ENCODE measurements at regions not wholly inside any gene's neighbourhood (a gene's known extent, or its start where the extent isn't known, plus 50 kb on each side); places are given as distances from the start of the nearest gene placed in this dataset.

- Histone ChIP-seq H3K4me3 (ENCODE audit: low read length) (no peak overlapping the region), H3K9ac (ENCODE audit: low read depth, low read length) (no peak overlapping the region), H3K9me3 (ENCODE audit: insufficient read depth, low read depth, low read length) (no peaks in the 10 kb centered on the region), H3K27ac (ENCODE audit: low read depth, low read length) (no peak overlapping the region), H3K27me3 (ENCODE audit: insufficient read depth, low read length) (no peaks in the 10 kb centered on the region), H3K4me1 (ENCODE audit: insufficient read depth, low read length) (no peaks in the 10 kb centered on the region), H3K36me3 (ENCODE audit: insufficient read depth, low read length) (no peaks in the 10 kb centered on the region)
- WGBS: 93% methylated on average over 9 of the region's 9 CpGs
Measured at GRCh38 chr15:98504998-98505397, 143.3 kb upstream of the IGF1R start.

- Histone ChIP-seq H3K4me1 (ENCODE audit: insufficient read depth, low read length) (no peaks in the 10 kb centered on the region), H3K4me3 (ENCODE audit: low read length) (no peak overlapping the region), H3K27ac (ENCODE audit: low read depth, low read length) (no peak overlapping the region), H3K36me3 (ENCODE audit: insufficient read depth, low read length) (no peaks in the 10 kb centered on the region), H3K27me3 (ENCODE audit: insufficient read depth, low read length) (no peaks in the 10 kb centered on the region), H3K9ac (ENCODE audit: low read depth, low read length) (no peak overlapping the region), H3K9me3 (ENCODE audit: insufficient read depth, low read depth, low read length) (no peaks in the 10 kb centered on the region)
- WGBS: 89% methylated on average over 7 of the region's 7 CpGs
Measured at GRCh38 chr15:98505611-98506031, 142.7 kb upstream of the IGF1R start.

- H3K4me1 ChIP-seq (ENCODE audit: insufficient read depth, low read length): no peaks in the 10 kb centered on the region
- no peaks in the 10 kb centered on the region for H3K36me3 ChIP-seq (ENCODE audit: insufficient read depth, low read length)
- no peaks in the 10 kb centered on the region for H3K27me3 ChIP-seq (ENCODE audit: insufficient read depth, low read length)
- 94% methylated on average over 7 of the region's 7 CpGs for WGBS
- H3K27ac ChIP-seq (ENCODE audit: low read depth, low read length): no peak overlapping the region
- H3K9me3 ChIP-seq (ENCODE audit: insufficient read depth, low read depth, low read length): no peaks in the 10 kb centered on the region
- H3K9ac ChIP-seq (ENCODE audit: low read depth, low read length): no peak overlapping the region
- no peak overlapping the region for H3K4me3 ChIP-seq (ENCODE audit: low read length)
Measured at GRCh38 chr15:98506172-98506571, 142.2 kb upstream of the IGF1R start.

GRCh38 chr15:98506711-98507110 lies 141.6 kb upstream of the IGF1R start:
- Histone ChIP-seq H3K4me3 (ENCODE audit: low read length) (no peak overlapping the region), H3K9ac (ENCODE audit: low read depth, low read length) (no peak overlapping the region), H3K27me3 (ENCODE audit: insufficient read depth, low read length) (no peaks in the 10 kb centered on the region), H3K9me3 (ENCODE audit: insufficient read depth, low read depth, low read length) (no peaks in the 10 kb centered on the region), H3K4me1 (ENCODE audit: insufficient read depth, low read length) (no peaks in the 10 kb centered on the region), H3K27ac (ENCODE audit: low read depth, low read length) (no peak overlapping the region), H3K36me3 (ENCODE audit: insufficient read depth, low read length) (no peaks in the 10 kb centered on the region)
- 89% methylated on average over 7 of the region's 7 CpGs for WGBS

GRCh38 chr15:98513428-98513986 lies 134.8 kb upstream of the IGF1R start:
- no peak overlapping the region for H3K27ac ChIP-seq (ENCODE audit: low read depth, low read length)
- no peaks in the 10 kb centered on the region for H3K36me3 ChIP-seq (ENCODE audit: insufficient read depth, low read length)
- no peaks in the 10 kb centered on the region for H3K4me1 ChIP-seq (ENCODE audit: insufficient read depth, low read length)
- no peak overlapping the region for H3K4me3 ChIP-seq (ENCODE audit: low read length)
- no peak overlapping the region for H3K9ac ChIP-seq (ENCODE audit: low read depth, low read length)
- H3K9me3 ChIP-seq (ENCODE audit: insufficient read depth, low read depth, low read length): no peaks in the 10 kb centered on the region
- WGBS: 85% methylated on average over 7 of the region's 7 CpGs
- H3K27me3 ChIP-seq (ENCODE audit: insufficient read depth, low read length): no peaks in the 10 kb centered on the region

- no peaks in the 10 kb centered on the region for H3K27me3 ChIP-seq (ENCODE audit: insufficient read depth, low read length)
- no peaks in the 10 kb centered on the region for H3K36me3 ChIP-seq (ENCODE audit: insufficient read depth, low read length)
- no peak overlapping the region for H3K4me3 ChIP-seq (ENCODE audit: low read length)
- no peak overlapping the region for H3K9ac ChIP-seq (ENCODE audit: low read depth, low read length)
- H3K9me3 ChIP-seq (ENCODE audit: insufficient read depth, low read depth, low read length): no peaks in the 10 kb centered on the region
- H3K4me1 ChIP-seq (ENCODE audit: insufficient read depth, low read length): no peaks in the 10 kb centered on the region
- no peak overlapping the region for H3K27ac ChIP-seq (ENCODE audit: low read depth, low read length)
- 91% methylated on average over 11 of the region's 11 CpGs for whole genome bisulfite sequencing
Measured at GRCh38 chr15:98514034-98514622, 134.2 kb upstream of the IGF1R start.

- Histone ChIP-seq H3K27ac (ENCODE audit: low read depth, low read length) (no peak overlapping the region), H3K36me3 (ENCODE audit: insufficient read depth, low read length) (no peaks in the 10 kb centered on the region), H3K9ac (ENCODE audit: low read depth, low read length) (no peak overlapping the region), H3K4me1 (ENCODE audit: insufficient read depth, low read length) (no peaks in the 10 kb centered on the region; the same call in 1 of the 2 replicates), H3K27me3 (ENCODE audit: insufficient read depth, low read length) (no peaks in the 10 kb centered on the region), H3K4me3 (ENCODE audit: low read length) (no peak overlapping the region), H3K9me3 (ENCODE audit: insufficient read depth, low read depth, low read length) (no peaks in the 10 kb centered on the region)
- WGBS: 24% methylated on average over 14 of the region's 19 CpGs
Measured at GRCh38 chr15:98518823-98519561, 129.3 kb upstream of the IGF1R start.

- 90% methylated on average over 9 of the region's 10 CpGs for WGBS
- no peaks in the 10 kb centered on the region for H3K27me3 ChIP-seq (ENCODE audit: insufficient read depth, low read length)
- no peak overlapping the region for H3K4me3 ChIP-seq (ENCODE audit: low read length)
- H3K36me3 ChIP-seq (ENCODE audit: insufficient read depth, low read length): no peaks in the 10 kb centered on the region
- H3K9ac ChIP-seq (ENCODE audit: low read depth, low read length): no peak overlapping the region
- H3K9me3 ChIP-seq (ENCODE audit: insufficient read depth, low read depth, low read length): no peaks in the 10 kb centered on the region
- H3K4me1 ChIP-seq (ENCODE audit: insufficient read depth, low read length): peaks cover 9% of the 10 kb centered on the region; the same call in 1 of the 2 replicates
- H3K27ac ChIP-seq (ENCODE audit: low read depth, low read length): no peak overlapping the region
Measured at GRCh38 chr15:98519767-98520550, 128.4 kb upstream of the IGF1R start.

GRCh38 chr15:98522127-98522526 lies 126.2 kb upstream of the IGF1R start:
- Histone ChIP-seq H3K9ac (ENCODE audit: low read depth, low read length) (no peak overlapping the region), H3K4me3 (ENCODE audit: low read length) (no peak overlapping the region), H3K27me3 (ENCODE audit: insufficient read depth, low read length) (no peaks in the 10 kb centered on the region), H3K27ac (ENCODE audit: low read depth, low read length) (no peak overlapping the region), H3K36me3 (ENCODE audit: insufficient read depth, low read length) (no peaks in the 10 kb centered on the region), H3K4me1 (ENCODE audit: insufficient read depth, low read length) (peaks cover 9% of the 10 kb centered on the region; the same call in 1 of the 2 replicates), H3K9me3 (ENCODE audit: insufficient read depth, low read depth, low read length) (no peaks in the 10 kb centered on the region)
- 84% methylated on average over 5 of the region's 5 CpGs for WGBS

GRCh38 chr15:98523912-98524662 lies 124.3 kb upstream of the IGF1R start:
- Histone ChIP-seq H3K9me3 (ENCODE audit: insufficient read depth, low read depth, low read length) (no peaks in the 10 kb centered on the region), H3K4me3 (ENCODE audit: low read length) (no peak overlapping the region), H3K27ac (ENCODE audit: low read depth, low read length) (no peak overlapping the region), H3K36me3 (ENCODE audit: insufficient read depth, low read length) (no peaks in the 10 kb centered on the region), H3K4me1 (ENCODE audit: insufficient read depth, low read length) (peaks cover 9% of the 10 kb centered on the region; the same call in 1 of the 2 replicates), H3K9ac (ENCODE audit: low read depth, low read length) (no peak overlapping the region), H3K27me3 (ENCODE audit: insufficient read depth, low read length) (no peaks in the 10 kb centered on the region)
- WGBS: 82% methylated on average over 12 of the region's 12 CpGs
